ENCODE measurements at regions not wholly inside any gene's neighbourhood (a gene's known extent, or its start where the extent isn't known, plus 50 kb on each side); places are given as distances from the start of the nearest gene placed in this dataset.
A peak's percentile ranks its signal among the peaks of the same experiment; 100 is the strongest.
"Not testable (repeated sequence)": the region's sequence is repeated elsewhere in the genome, so short reads cannot be mapped to it uniquely, and the experiment has no call there.

- H3K27me3 ChIP-seq, result no peaks in the 10 kb centered on the region
- no peak for DNase-seq (ENCODE audit: low spot score)
- no peak overlapping the region for H3K4me3 ChIP-seq
- peaks cover 0 to 6% of the 10 kb centered on the region in 2 donors for H3K4me1 ChIP-seq
- no peaks in the 10 kb centered on the region for H3K36me3 ChIP-seq
- no peak for TF ChIP-seq CTCF (IDR thresholded peaks at IDR 0.05)
- H3K9me3 ChIP-seq, result no peaks in the 10 kb centered on the region
- H3K27ac ChIP-seq, result no peak overlapping the region
These were observed 90.3 kb upstream of the CD82 start for GRCh38 chr11:44475114-44475686.

GRCh38 chr11:44482338-44482737 lies 83.1 kb upstream of the CD82 start:
- not testable (repeated sequence) for H3K27ac ChIP-seq; H3K4me1 ChIP-seq; H3K36me3 ChIP-seq; H3K4me3 ChIP-seq; H3K27me3 ChIP-seq; H3K9me3 ChIP-seq; DNase-seq (ENCODE audit: low spot score)

GRCh38 chr11:44483919-44484610 lies 81.4 kb upstream of the CD82 start:
- H3K27me3 ChIP-seq, result no peaks in the 10 kb centered on the region
- H3K4me3 ChIP-seq, result no peak overlapping the region
- no peaks in the 10 kb centered on the region for H3K36me3 ChIP-seq
- no peak for DNase-seq (ENCODE audit: low spot score)
- peak in 1 of 2 donors; percentile 51 for TF ChIP-seq CTCF (IDR thresholded peaks at IDR 0.05)
- H3K4me1 ChIP-seq, result no peaks in the 10 kb centered on the region
- no peak overlapping the region for H3K27ac ChIP-seq
- H3K9me3 ChIP-seq, result no peaks in the 10 kb centered on the region

GRCh38 chr11:44488165-44488965 lies 77.1 kb upstream of the CD82 start:
- no peak for DNase-seq (ENCODE audit: low spot score)
- Histone ChIP-seq H3K36me3 (no peaks in the 10 kb centered on the region), H3K4me1 (no peaks in the 10 kb centered on the region), H3K4me3 (no peak overlapping the region), H3K27ac (no peak overlapping the region), H3K9me3 (no peaks in the 10 kb centered on the region), H3K27me3 (no peaks in the 10 kb centered on the region)
- no peak for TF ChIP-seq CTCF (IDR thresholded peaks at IDR 0.05)

- H3K9me3 ChIP-seq, result no peaks in the 10 kb centered on the region
- no peaks in the 10 kb centered on the region for H3K4me1 ChIP-seq
- H3K36me3 ChIP-seq, result no peaks in the 10 kb centered on the region
- no peaks in the 10 kb centered on the region for H3K27me3 ChIP-seq
- TF ChIP-seq CTCF (IDR thresholded peaks at IDR 0.05), result no peak
- no peak for DNase-seq (ENCODE audit: low spot score)
- no peak overlapping the region for H3K4me3 ChIP-seq
- no peak overlapping the region for H3K27ac ChIP-seq
These were observed 72.1 kb upstream of the CD82 start for GRCh38 chr11:44493383-44493782.

GRCh38 chr11:44493930-44494329 lies 71.5 kb upstream of the CD82 start:
- TF ChIP-seq CTCF (IDR thresholded peaks at IDR 0.05), result no peak
- H3K4me1 ChIP-seq, result no peaks in the 10 kb centered on the region
- no peak for DNase-seq (ENCODE audit: low spot score)
- H3K27ac ChIP-seq, result no peak overlapping the region
- H3K4me3 ChIP-seq, result no peak overlapping the region
- H3K9me3 ChIP-seq, result no peaks in the 10 kb centered on the region
- H3K36me3 ChIP-seq, result no peaks in the 10 kb centered on the region
- no peaks in the 10 kb centered on the region for H3K27me3 ChIP-seq
